ENCODE measurements at regions not wholly inside any gene's neighbourhood (a gene's known extent, or its start where the extent isn't known, plus 50 kb on each side); places are given as distances from the start of the nearest gene placed in this dataset.
A peak's percentile ranks its signal among the peaks of the same experiment; 100 is the strongest.

DNA sequence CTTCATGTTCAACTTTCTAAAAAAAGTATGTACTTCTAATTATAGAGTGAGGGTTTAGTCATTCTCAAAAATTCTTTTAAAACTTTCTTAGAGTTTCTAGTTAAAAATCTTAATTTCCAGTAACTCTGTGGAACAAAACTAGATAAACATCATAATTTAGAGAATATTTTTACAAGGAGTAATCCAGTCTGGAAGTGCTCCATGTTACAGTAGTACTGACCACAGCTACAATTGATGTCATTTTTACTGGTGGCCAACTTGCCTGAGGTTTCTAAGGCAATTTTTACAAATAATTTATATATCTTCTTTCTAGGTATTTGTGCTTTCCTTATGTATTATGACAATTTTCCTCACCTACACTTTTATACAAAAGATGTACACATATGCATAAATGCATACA is 490.4 kb downstream of the CENPC start:
- H3K9me2 ChIP-seq (replicated peaks; ENCODE audit: low read depth, low read length): no peaks in the 10 kb centered on the region
- no peak for TF ChIP-seq EZH2phosphoT487 (IDR thresholded peaks at IDR 0.05; ENCODE audit: borderline replicate concordance)
- TF ChIP-seq, protein P1, sequence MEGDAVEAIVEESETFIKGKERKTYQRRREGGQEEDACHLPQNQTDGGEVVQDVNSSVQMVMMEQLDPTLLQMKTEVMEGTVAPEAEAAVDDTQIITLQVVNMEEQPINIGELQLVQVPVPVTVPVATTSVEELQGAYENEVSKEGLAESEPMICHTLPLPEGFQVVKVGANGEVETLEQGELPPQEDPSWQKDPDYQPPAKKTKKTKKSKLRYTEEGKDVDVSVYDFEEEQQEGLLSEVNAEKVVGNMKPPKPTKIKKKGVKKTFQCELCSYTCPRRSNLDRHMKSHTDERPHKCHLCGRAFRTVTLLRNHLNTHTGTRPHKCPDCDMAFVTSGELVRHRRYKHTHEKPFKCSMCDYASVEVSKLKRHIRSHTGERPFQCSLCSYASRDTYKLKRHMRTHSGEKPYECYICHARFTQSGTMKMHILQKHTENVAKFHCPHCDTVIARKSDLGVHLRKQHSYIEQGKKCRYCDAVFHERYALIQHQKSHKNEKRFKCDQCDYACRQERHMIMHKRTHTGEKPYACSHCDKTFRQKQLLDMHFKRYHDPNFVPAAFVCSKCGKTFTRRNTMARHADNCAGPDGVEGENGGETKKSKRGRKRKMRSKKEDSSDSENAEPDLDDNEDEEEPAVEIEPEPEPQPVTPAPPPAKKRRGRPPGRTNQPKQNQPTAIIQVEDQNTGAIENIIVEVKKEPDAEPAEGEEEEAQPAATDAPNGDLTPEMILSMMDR (conservative IDR thresholded peaks at IDR 0.05; ENCODE audit: low read length): no peak
- H3K4me1 ChIP-seq (ENCODE audit: insufficient read depth, low read length, poor library complexity, severe bottlenecking): no peaks in the 10 kb centered on the region
- H4K20me1 ChIP-seq (ENCODE audit: insufficient read depth, low read length, poor library complexity, severe bottlenecking): no peaks in the 10 kb centered on the region
- H3K27me3 ChIP-seq (ENCODE audit: insufficient read depth, low read length, poor library complexity, severe bottlenecking): no peaks in the 10 kb centered on the region
- H3K79me2 ChIP-seq (ENCODE audit: insufficient read depth, low read length): no peaks in the 10 kb centered on the region
- no peaks in the 10 kb centered on the region for H3K36me3 ChIP-seq (ENCODE audit: insufficient read depth, low read length)
- no peak overlapping the region for H3K9ac ChIP-seq (ENCODE audit: low read depth, low read length, poor library complexity, severe bottlenecking)
- no peak overlapping the region for H2AFZ ChIP-seq (ENCODE audit: low read length)
- no peaks in the 10 kb centered on the region for H3K9me3 ChIP-seq (ENCODE audit: insufficient read depth, low read depth, low read length)
- H3K4me2 ChIP-seq (ENCODE audit: low read depth, low read length, poor library complexity, severe bottlenecking): no peak overlapping the region
- H3F3A ChIP-seq (ENCODE audit: low read depth): no peaks in the 10 kb centered on the region
- no peak overlapping the region for H3K4me3 ChIP-seq (ENCODE audit: low read length, poor library complexity, severe bottlenecking)

DNA sequence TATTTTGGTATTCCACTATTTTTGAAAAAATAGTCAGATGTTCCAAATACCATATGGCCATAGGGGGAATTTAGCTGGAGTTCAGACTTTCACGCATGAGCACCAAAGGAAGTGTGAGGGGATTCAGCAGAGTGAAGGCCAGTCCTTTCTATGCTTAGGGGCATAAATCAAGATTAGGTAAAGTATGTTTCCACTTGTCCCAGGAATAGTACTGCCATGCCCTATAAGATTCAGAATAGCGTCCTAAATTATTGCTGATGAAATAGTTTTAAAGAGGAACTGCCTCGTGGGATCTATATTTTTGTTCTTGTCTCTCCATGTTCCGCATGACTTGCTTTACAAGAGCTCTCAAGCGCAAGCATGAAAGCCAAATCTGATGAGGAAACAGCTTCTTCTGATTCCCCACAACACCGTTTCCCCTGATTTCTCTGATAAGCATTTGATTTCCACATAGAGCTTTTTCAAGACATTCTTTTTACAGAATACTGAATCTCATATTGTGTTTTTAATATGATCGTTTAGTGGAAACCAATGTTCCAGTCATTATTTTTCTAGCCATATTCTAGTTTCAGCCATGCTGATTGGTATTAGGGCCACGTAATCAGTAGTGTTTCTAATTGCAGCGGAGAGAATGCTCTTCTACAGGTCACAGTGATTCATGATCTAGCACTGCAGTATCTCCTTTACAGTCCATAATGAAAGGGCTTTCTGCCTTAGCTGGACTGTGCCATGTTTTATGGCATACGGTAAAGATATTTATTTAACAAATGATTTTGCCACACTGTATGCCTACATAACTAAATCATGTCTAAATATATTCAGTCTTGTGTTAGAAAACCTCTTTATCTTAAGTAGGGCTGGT is 492.3 kb downstream of the CENPC start:
- H3K27me3 ChIP-seq (ENCODE audit: insufficient read depth, low read length, poor library complexity, severe bottlenecking): no peaks in the 10 kb centered on the region
- no peaks in the 10 kb centered on the region for H4K20me1 ChIP-seq (ENCODE audit: insufficient read depth, low read length, poor library complexity, severe bottlenecking)
- no peak overlapping the region for H3K4me3 ChIP-seq (ENCODE audit: low read length, poor library complexity, severe bottlenecking)
- H3K36me3 ChIP-seq (ENCODE audit: insufficient read depth, low read length): no peaks in the 10 kb centered on the region
- H3K4me1 ChIP-seq (ENCODE audit: insufficient read depth, low read length, poor library complexity, severe bottlenecking): no peaks in the 10 kb centered on the region
- peak overlapping the region; percentile 2 for H3K4me2 ChIP-seq (ENCODE audit: low read depth, low read length, poor library complexity, severe bottlenecking)
- no peaks in the 10 kb centered on the region for H3F3A ChIP-seq (ENCODE audit: low read depth)
- H3K9me2 ChIP-seq (replicated peaks; ENCODE audit: low read depth, low read length): no peaks in the 10 kb centered on the region
- H2AFZ ChIP-seq (ENCODE audit: low read length): no peak overlapping the region
- no peak overlapping the region for H3K9ac ChIP-seq (ENCODE audit: low read depth, low read length, poor library complexity, severe bottlenecking)
- TF ChIP-seq EZH2phosphoT487 (IDR thresholded peaks at IDR 0.05; ENCODE audit: borderline replicate concordance): no peak
- TF ChIP-seq, protein P1 (conservative IDR thresholded peaks at IDR 0.05; ENCODE audit: low read length): no peak
- no peaks in the 10 kb centered on the region for H3K79me2 ChIP-seq (ENCODE audit: insufficient read depth, low read length)
- H3K9me3 ChIP-seq (ENCODE audit: insufficient read depth, low read depth, low read length): no peaks in the 10 kb centered on the region

GRCh38 chr4:67051000-67051789 is 494.1 kb downstream of the CENPC start:
- H2AFZ ChIP-seq (ENCODE audit: low read length): no peak overlapping the region
- TF ChIP-seq EZH2phosphoT487 (IDR thresholded peaks at IDR 0.05; ENCODE audit: borderline replicate concordance): no peak
- TF ChIP-seq, protein P1 (conservative IDR thresholded peaks at IDR 0.05; ENCODE audit: low read length): no peak
- H3K4me1 ChIP-seq (ENCODE audit: insufficient read depth, low read length, poor library complexity, severe bottlenecking): no peaks in the 10 kb centered on the region
- H3K4me3 ChIP-seq (ENCODE audit: low read length, poor library complexity, severe bottlenecking): no peak overlapping the region
- H3K9ac ChIP-seq (ENCODE audit: low read depth, low read length, poor library complexity, severe bottlenecking): no peak overlapping the region
- no peaks in the 10 kb centered on the region for H4K20me1 ChIP-seq (ENCODE audit: insufficient read depth, low read length, poor library complexity, severe bottlenecking)
- H3K36me3 ChIP-seq (ENCODE audit: insufficient read depth, low read length): no peaks in the 10 kb centered on the region
- H3K9me2 ChIP-seq (replicated peaks; ENCODE audit: low read depth, low read length): no peaks in the 10 kb centered on the region
- no peaks in the 10 kb centered on the region for H3K79me2 ChIP-seq (ENCODE audit: insufficient read depth, low read length)
- H3K9me3 ChIP-seq (ENCODE audit: insufficient read depth, low read depth, low read length): no peaks in the 10 kb centered on the region
- no peaks in the 10 kb centered on the region for H3F3A ChIP-seq (ENCODE audit: low read depth)
- H3K27me3 ChIP-seq (ENCODE audit: insufficient read depth, low read length, poor library complexity, severe bottlenecking): no peaks in the 10 kb centered on the region
- H3K4me2 ChIP-seq (ENCODE audit: low read depth, low read length, poor library complexity, severe bottlenecking): no peak overlapping the region
